ENCODE measurements at regions not wholly inside any gene's neighbourhood (a gene's known extent, or its start where the extent isn't known, plus 50 kb on each side); places are given as distances from the start of the nearest gene placed in this dataset.

DNA sequence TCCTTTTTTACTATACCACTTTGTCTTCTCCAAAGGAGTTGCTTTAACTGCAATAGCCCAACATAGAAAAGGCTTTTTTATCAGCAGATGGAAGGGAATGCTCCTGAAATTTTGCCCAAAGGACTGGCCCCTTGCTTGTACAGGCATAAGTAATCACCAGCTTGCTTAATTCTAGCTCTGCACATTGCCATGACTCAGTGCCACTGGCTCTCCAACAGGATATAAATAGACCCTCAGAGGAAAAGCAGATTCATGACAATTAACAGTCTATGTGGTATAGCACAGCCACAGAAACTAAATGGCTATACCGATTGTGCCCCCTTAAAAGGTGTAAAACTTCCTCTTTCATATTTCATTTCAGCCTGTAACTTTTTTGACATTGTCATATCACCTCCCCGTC is 227.0 kb downstream of the ZNF608 start:
- POLR2A ChIA-PET = no interaction called here
- RAD21 ChIA-PET (ENCODE audit: low non-redundant PET in 1 of 2, low total read pairs in 2 of 2, uncharacterized antibody in 2 of 2, unreplicated experiment in 2 of 2) = no interaction called here
- H4K20me1 ChIP-seq (ENCODE audit: insufficient read depth) = no peaks in the 10 kb centered on the region
- H3K4me1 ChIP-seq (ENCODE audit: control insufficient read depth in 1 of 2, insufficient read depth in 2 of 2, low read length in 2 of 2) = no peaks in the 10 kb centered on the region
- H3K79me2 ChIP-seq (ENCODE audit: insufficient read depth, low read length) = no peaks in the 10 kb centered on the region
- H2AFZ ChIP-seq (ENCODE audit: low read depth, low read length, poor library complexity, severe bottlenecking) = no peak overlapping the region
- H3K27ac ChIP-seq (ENCODE audit: low read depth, low read length) = no peak overlapping the region
- BruUV-seq (replicated peaks) = no TSS peak
- no peaks in the 10 kb centered on the region for H3K27me3 ChIP-seq (ENCODE audit: insufficient read depth, low read length)
- TF ChIP-seq CBX3 (IDR thresholded peaks at IDR 0.05; ENCODE audit: low read depth) (no peak), TCF7L2 (IDR thresholded peaks at IDR 0.05; ENCODE audit: borderline replicate concordance, extremely low read depth, insufficient read depth, insufficient read length) (no peak), JUND (IDR thresholded peaks at IDR 0.05) (no peak), ELF1 (IDR thresholded peaks at IDR 0.05; ENCODE audit: borderline replicate concordance, low read depth) (no peak), POLR2AphosphoS5 (IDR thresholded peaks at IDR 0.05; ENCODE audit: low read depth, low read length) (no peak), EGR1 (IDR thresholded peaks at IDR 0.05; ENCODE audit: low read depth) (no peak), FOSL1 (IDR thresholded peaks at IDR 0.05; ENCODE audit: low read depth) (no peak), SIN3A (IDR thresholded peaks at IDR 0.05; ENCODE audit: low read depth) (no peak), SRF (IDR thresholded peaks at IDR 0.05; ENCODE audit: low read depth) (no peak), ZNF274 (IDR thresholded peaks at IDR 0.05; ENCODE audit: low read depth, low read length) (no peak)
- TF ChIP-seq, protein P1, sequence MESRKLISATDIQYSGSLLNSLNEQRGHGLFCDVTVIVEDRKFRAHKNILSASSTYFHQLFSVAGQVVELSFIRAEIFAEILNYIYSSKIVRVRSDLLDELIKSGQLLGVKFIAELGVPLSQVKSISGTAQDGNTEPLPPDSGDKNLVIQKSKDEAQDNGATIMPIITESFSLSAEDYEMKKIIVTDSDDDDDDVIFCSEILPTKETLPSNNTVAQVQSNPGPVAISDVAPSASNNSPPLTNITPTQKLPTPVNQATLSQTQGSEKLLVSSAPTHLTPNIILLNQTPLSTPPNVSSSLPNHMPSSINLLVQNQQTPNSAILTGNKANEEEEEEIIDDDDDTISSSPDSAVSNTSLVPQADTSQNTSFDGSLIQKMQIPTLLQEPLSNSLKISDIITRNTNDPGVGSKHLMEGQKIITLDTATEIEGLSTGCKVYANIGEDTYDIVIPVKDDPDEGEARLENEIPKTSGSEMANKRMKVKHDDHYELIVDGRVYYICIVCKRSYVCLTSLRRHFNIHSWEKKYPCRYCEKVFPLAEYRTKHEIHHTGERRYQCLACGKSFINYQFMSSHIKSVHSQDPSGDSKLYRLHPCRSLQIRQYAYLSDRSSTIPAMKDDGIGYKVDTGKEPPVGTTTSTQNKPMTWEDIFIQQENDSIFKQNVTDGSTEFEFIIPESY (IDR thresholded peaks at IDR 0.05; ENCODE audit: extremely low read depth, insufficient replicate concordance, low read length) = no peak
- H3K36me3 ChIP-seq (ENCODE audit: control insufficient read depth in 1 of 2, insufficient read depth in 2 of 2, low read length in 2 of 2) = no peaks in the 10 kb centered on the region
- H3K9me2 ChIP-seq (ENCODE audit: insufficient read depth) = no peaks in the 10 kb centered on the region; the same call in 1 of the 2 replicates
- no peak for DNase-seq (ENCODE audit: low read depth, low spot score)
- no peak overlapping the region for H3K4me3 ChIP-seq (replicated peaks in 1 of 2; ENCODE audit: low read depth in 1 of 2, low read length in 2 of 2)
- CTCF ChIA-PET = no interaction called here
- intact Hi-C loops (cut with micrococcal nuclease) = no loop called here
- ATAC-seq = no peak
- H3K4me2 ChIP-seq (ENCODE audit: low read length) = no peak overlapping the region
- no peak overlapping the region for H3K9ac ChIP-seq (ENCODE audit: low read length)
- H3K9me3 ChIP-seq (ENCODE audit: control insufficient read depth in 1 of 2, insufficient read depth in 1 of 2, low read depth in 1 of 2, low read length in 2 of 2) = no peaks in the 10 kb centered on the region

All from HCT116 (cell line).